Liver (tissue), 8 donors: ENCODE measurements at regions not wholly inside any gene's neighbourhood (a gene's known extent, or its start where the extent isn't known, plus 50 kb on each side); places are given as distances from the start of the nearest gene placed in this dataset.
"Not testable (repeated sequence)": the region's sequence is repeated elsewhere in the genome, so short reads cannot be mapped to it uniquely, and the experiment has no call there.

ENCODE experiments used
- DNase-seq: peaks from one replicate; pipeline ENCODE4 v3.0.0-alpha.2; 2017; ENCODE audit warnings: low spot score
- H3K27ac ChIP-seq, 2 donors: one replicate each; pipeline ENCODE4 v1.7.0; 2013; ENCODE audit warnings: inconsistent platforms in 2 of 2, low read length in 2 of 2, control low read depth in 1 of 2, low read depth in 1 of 2, mild to moderate bottlenecking in 1 of 2
- H3K27me3 ChIP-seq, 4 donors: one replicate each; pipeline versions ENCODE4 v1.6.1 to v1.7.0; 2013; ENCODE audit warnings: low read length in 3 of 4, inconsistent platforms in 1 of 4, mild to moderate bottlenecking in 1 of 4, moderate library complexity in 1 of 4; ENCODE audit not compliant: control insufficient read depth in 4 of 4, insufficient read depth in 4 of 4
- H3K36me3 ChIP-seq, 4 donors: one replicate each; pipeline versions ENCODE4 v1.6.1 to v1.7.0; 2013; ENCODE audit warnings: low read length in 3 of 4, mild to moderate bottlenecking in 3 of 4, low read depth in 1 of 4, moderate library complexity in 1 of 4; ENCODE audit not compliant: control insufficient read depth in 4 of 4, insufficient read depth in 3 of 4
- H3K4me1 ChIP-seq, 4 donors: one replicate each; pipeline versions ENCODE4 v1.6.1 to v1.7.0; 2013; ENCODE audit warnings: low read length in 3 of 4, mild to moderate bottlenecking in 3 of 4, moderate library complexity in 1 of 4; ENCODE audit not compliant: control insufficient read depth in 4 of 4, insufficient read depth in 4 of 4
- H3K4me3 ChIP-seq, 3 donors: one replicate each; pipeline versions ENCODE4 v1.6.1 to v1.7.0; 2013; ENCODE audit warnings: low read length in 3 of 3, control low read depth in 1 of 3, low read depth in 1 of 3, mild to moderate bottlenecking in 1 of 3
- H3K9ac ChIP-seq, 2 donors: one replicate each; pipeline ENCODE4 v1.7.0; 2013; ENCODE audit warnings: low read length in 2 of 2, mild to moderate bottlenecking in 2 of 2, moderate library complexity in 2 of 2, control low read depth in 1 of 2, low read depth in 1 of 2
- H3K9me3 ChIP-seq, 4 donors: one replicate each; pipeline versions ENCODE4 v1.6.1 to v1.7.0; 2013; ENCODE audit warnings: low read length in 3 of 4; ENCODE audit not compliant: control insufficient read depth in 4 of 4
- EGR1 ChIP-seq, 2 donors: IDR thresholded peaks; 2 replicates each; pipeline ENCODE4 v1.6.1; 2016 to 2018; ENCODE audit warnings: antibody characterized with exemption in 2 of 2, low read depth in 2 of 2
- FOXA1 ChIP-seq: IDR thresholded peaks from 2 replicates; pipeline ENCODE4 v1.6.1; 2016; ENCODE audit warnings: antibody characterized with exemption
- GABPA ChIP-seq, 2 donors: IDR thresholded peaks in 1 of 2; conservative IDR thresholded peaks in 1 of 2; 2 replicates each; pipeline ENCODE4 v1.6.1; 2016; ENCODE audit warnings: antibody characterized with exemption in 2 of 2, mild to moderate bottlenecking in 1 of 2, moderate library complexity in 1 of 2
- HNF4A ChIP-seq, 2 donors: conservative IDR thresholded peaks; 2 replicates each; pipeline ENCODE4 v1.6.1; 2016; ENCODE audit warnings: antibody characterized with exemption in 2 of 2, mild to moderate bottlenecking in 2 of 2
- HNF4G ChIP-seq: IDR thresholded peaks from 2 replicates; pipeline ENCODE4 v1.6.1; 2016; ENCODE audit warnings: antibody characterized with exemption
- JUND ChIP-seq, 2 donors: IDR thresholded peaks; 2 replicates each; pipeline ENCODE4 v1.6.1; 2016; ENCODE audit warnings: antibody characterized with exemption in 2 of 2
- RAD21 ChIP-seq, 2 donors: IDR thresholded peaks; 2 replicates each; pipeline ENCODE4 v1.6.1; 2016; ENCODE audit warnings: antibody characterized with exemption in 2 of 2, mild to moderate bottlenecking in 2 of 2
- RXRA ChIP-seq, 2 donors: IDR thresholded peaks; 2 replicates each; pipeline ENCODE4 v1.6.1; 2017 to 2018; ENCODE audit warnings: antibody characterized with exemption in 2 of 2, mild to moderate bottlenecking in 1 of 2
- SP1 ChIP-seq: IDR thresholded peaks from 2 replicates; pipeline ENCODE4 v1.6.1; 2018; ENCODE audit warnings: antibody characterized with exemption, mild to moderate bottlenecking
- TAF1 ChIP-seq: conservative IDR thresholded peaks from 2 replicates; pipeline ENCODE4 v1.6.1; 2016; ENCODE audit warnings: antibody characterized with exemption, mild to moderate bottlenecking
- WGBS: extraction: QIAGEN DNeasy Blood & Tissue Kit; methylation state at CpG from one replicate; pipeline ENCODE4 v1.1.7; 2013; 5-methylcytosine and 5-hydroxymethylcytosine counted together
- TF ChIP-seq, protein P1 (sequence below): IDR thresholded peaks from 2 replicates; pipeline ENCODE4 v1.6.1; 2016; ENCODE audit warnings: antibody characterized with exemption
- TF ChIP-seq, protein P2 (sequence below): fragments of 150-350 bp; IDR thresholded peaks from 2 replicates; pipeline ENCODE4 v1.5.1; 2017; ENCODE audit warnings: improper control_type of control experiment, low read depth, low read length; ENCODE audit not compliant: missing input control
- TF ChIP-seq, protein P3 (sequence below): IDR thresholded peaks from 2 replicates; pipeline ENCODE4 v1.6.1; 2016; ENCODE audit warnings: antibody characterized with exemption
- TF ChIP-seq, protein P4 (sequence below): IDR thresholded peaks from 2 replicates; pipeline ENCODE4 v1.6.1; 2016; ENCODE audit warnings: antibody characterized with exemption
- donor health status: healthy.
- donor health status: healthy.
- donor health status: healthy.
- donor health status: healthy.
- donor health status: healthy.

DNA sequence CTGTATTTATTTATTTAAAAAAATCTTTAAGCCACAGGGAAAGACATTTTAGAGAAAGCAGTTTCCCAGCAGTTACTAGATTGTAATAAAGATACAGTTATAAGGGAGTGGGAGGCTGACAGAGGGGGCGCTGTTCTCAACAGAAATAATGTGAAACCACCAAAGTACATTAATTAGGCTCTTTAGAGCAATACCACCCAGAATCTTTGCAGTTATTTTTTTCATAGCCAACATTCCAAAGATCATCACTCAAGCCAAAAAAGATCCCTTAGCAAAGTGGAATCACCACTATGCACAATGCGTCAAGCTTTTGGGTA lies 331.3 kb upstream of the DEFB112 start:
- no peak for DNase-seq
- Histone ChIP-seq H3K9ac (no peak overlapping the region), H3K4me3 (no peak overlapping the region), H3K27ac (no peak overlapping the region), H3K9me3 (peaks cover 0 to 4% (median 0%) of the 10 kb centered on the region in 4 donors), H3K4me1 (no peaks in the 10 kb centered on the region), H3K36me3 (no peaks in the 10 kb centered on the region), H3K27me3 (no peaks in the 10 kb centered on the region)
- TF ChIP-seq RAD21 (IDR thresholded peaks at IDR 0.05) = no peak
- no peak for TF ChIP-seq RXRA (IDR thresholded peaks at IDR 0.05)
- no peak for TF ChIP-seq JUND (IDR thresholded peaks at IDR 0.05)
- TF ChIP-seq EGR1 (IDR thresholded peaks at IDR 0.05; ENCODE audit: low read depth in 2 of 2) = no peak
- TF ChIP-seq, protein P1, sequence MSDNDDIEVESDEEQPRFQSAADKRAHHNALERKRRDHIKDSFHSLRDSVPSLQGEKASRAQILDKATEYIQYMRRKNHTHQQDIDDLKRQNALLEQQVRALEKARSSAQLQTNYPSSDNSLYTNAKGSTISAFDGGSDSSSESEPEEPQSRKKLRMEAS = no peak
- TF ChIP-seq, protein P2, sequence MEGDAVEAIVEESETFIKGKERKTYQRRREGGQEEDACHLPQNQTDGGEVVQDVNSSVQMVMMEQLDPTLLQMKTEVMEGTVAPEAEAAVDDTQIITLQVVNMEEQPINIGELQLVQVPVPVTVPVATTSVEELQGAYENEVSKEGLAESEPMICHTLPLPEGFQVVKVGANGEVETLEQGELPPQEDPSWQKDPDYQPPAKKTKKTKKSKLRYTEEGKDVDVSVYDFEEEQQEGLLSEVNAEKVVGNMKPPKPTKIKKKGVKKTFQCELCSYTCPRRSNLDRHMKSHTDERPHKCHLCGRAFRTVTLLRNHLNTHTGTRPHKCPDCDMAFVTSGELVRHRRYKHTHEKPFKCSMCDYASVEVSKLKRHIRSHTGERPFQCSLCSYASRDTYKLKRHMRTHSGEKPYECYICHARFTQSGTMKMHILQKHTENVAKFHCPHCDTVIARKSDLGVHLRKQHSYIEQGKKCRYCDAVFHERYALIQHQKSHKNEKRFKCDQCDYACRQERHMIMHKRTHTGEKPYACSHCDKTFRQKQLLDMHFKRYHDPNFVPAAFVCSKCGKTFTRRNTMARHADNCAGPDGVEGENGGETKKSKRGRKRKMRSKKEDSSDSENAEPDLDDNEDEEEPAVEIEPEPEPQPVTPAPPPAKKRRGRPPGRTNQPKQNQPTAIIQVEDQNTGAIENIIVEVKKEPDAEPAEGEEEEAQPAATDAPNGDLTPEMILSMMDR = no peak
- TF ChIP-seq HNF4G = no peak
- TF ChIP-seq, protein P3, sequence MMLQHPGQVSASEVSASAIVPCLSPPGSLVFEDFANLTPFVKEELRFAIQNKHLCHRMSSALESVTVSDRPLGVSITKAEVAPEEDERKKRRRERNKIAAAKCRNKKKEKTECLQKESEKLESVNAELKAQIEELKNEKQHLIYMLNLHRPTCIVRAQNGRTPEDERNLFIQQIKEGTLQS = no peak
- no peak for TF ChIP-seq GABPA (IDR thresholded peaks at IDR 0.05 in 1 of 2, conservative IDR thresholded peaks at IDR 0.05 in 1 of 2)
- no peak for TF ChIP-seq FOXA1
- 48% methylated on average over 2 of the region's 2 CpGs for WGBS

DNA sequence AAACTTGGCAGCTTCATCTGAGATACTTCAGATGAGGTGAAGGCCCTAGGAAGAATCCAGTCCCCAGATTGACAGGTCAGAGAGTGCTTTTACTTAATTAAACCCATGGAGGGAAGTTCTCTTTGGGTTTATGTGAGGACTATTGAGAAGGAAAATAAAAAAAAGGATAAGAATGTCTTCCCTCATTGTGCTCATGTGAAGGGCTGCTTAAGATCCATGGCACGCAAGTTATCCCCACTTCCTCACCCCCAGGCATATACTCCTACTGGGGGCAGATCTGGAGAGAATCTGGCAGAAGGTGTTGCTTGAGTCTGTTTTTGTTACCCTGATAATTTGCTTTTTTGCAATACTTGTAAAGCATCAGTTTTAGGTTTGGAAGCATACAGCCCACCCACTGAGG lies 322.9 kb upstream of the TFAP2D start:
- Histone ChIP-seq H3K9me3 (no peaks in the 10 kb centered on the region), H3K9ac (no peak overlapping the region), H3K27me3 (no peaks in the 10 kb centered on the region), H3K27ac (no peak overlapping the region), H3K4me3 (no peak overlapping the region), H3K36me3 (no peaks in the 10 kb centered on the region), H3K4me1 (no peaks in the 10 kb centered on the region)
- 89% methylated on average over 1 of the region's 1 CpG for WGBS
- TF ChIP-seq TAF1 (no peak), JUND (IDR thresholded peaks at IDR 0.05) (no peak), EGR1 (IDR thresholded peaks at IDR 0.05; ENCODE audit: low read depth in 2 of 2) (no peak), SP1 (no peak), HNF4A (conservative IDR thresholded peaks at IDR 0.05) (no peak), HNF4G (no peak)
- TF ChIP-seq, protein P3 = no peak
- TF ChIP-seq, protein P4, sequence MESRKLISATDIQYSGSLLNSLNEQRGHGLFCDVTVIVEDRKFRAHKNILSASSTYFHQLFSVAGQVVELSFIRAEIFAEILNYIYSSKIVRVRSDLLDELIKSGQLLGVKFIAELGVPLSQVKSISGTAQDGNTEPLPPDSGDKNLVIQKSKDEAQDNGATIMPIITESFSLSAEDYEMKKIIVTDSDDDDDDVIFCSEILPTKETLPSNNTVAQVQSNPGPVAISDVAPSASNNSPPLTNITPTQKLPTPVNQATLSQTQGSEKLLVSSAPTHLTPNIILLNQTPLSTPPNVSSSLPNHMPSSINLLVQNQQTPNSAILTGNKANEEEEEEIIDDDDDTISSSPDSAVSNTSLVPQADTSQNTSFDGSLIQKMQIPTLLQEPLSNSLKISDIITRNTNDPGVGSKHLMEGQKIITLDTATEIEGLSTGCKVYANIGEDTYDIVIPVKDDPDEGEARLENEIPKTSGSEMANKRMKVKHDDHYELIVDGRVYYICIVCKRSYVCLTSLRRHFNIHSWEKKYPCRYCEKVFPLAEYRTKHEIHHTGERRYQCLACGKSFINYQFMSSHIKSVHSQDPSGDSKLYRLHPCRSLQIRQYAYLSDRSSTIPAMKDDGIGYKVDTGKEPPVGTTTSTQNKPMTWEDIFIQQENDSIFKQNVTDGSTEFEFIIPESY = no peak
- DNase-seq = no peak

DNA sequence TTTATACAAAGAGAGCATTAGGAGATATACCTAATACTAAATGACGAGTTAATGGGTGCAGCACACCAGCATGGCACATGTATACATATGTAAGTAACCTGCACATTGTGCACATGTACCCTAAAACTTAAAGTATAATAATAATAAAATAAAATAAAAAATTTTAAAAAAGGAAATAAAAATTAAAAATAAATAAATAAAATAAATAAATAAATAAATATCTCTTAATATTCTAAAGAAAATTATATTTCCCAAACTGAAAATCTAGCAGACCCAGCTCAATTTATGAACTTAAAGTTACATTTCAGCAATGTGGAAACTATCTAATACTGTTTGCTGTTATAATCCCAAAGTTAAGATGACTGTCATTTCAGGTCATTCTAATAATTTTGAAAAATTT lies 319.2 kb upstream of the TFAP2D start:
- H3K4me3 ChIP-seq, H3K27ac ChIP-seq, H3K4me1 ChIP-seq, DNase-seq, H3K9me3 ChIP-seq, H3K27me3 ChIP-seq, H3K36me3 ChIP-seq, H3K9ac ChIP-seq: not testable (repeated sequence)
- 80% methylated on average over 1 of the region's 1 CpG for WGBS
